ENCODE measurements at regions not wholly inside any gene's neighbourhood (a gene's known extent, or its start where the extent isn't known, plus 50 kb on each side); places are given as distances from the start of the nearest gene placed in this dataset.

- TF ChIP-seq CTCF (conservative IDR thresholded peaks at IDR 0.05 in 1 of 2, IDR thresholded peaks at IDR 0.05 in 1 of 2; ENCODE audit: extremely low read depth in 1 of 2, insufficient read depth in 1 of 2, low read depth in 1 of 2, low read length in 2 of 2) (no peak), EZH2 (IDR thresholded peaks at IDR 0.05; ENCODE audit: borderline replicate concordance, low read length) (no peak)
Measured at GRCh38 chr3:74027121-74027520, 402.4 kb upstream of the PDZRN3 start.
